Tibial nerve (tissue), 4 donors: ENCODE measurements at regions not wholly inside any gene's neighbourhood (a gene's known extent, or its start where the extent isn't known, plus 50 kb on each side); places are given as distances from the start of the nearest gene placed in this dataset.
"Not testable (repeated sequence)": the region's sequence is repeated elsewhere in the genome, so short reads cannot be mapped to it uniquely, and the experiment has no call there.

Experiments
- DNase-seq, 2 donors: peaks; one replicate each; pipeline ENCODE4 v3.0.0-alpha.2; 2019; ENCODE audit warnings: low spot score in 2 of 2
- H3K27ac ChIP-seq, 4 donors: fragments of 200-600 bp; sonication (generic) in 3 of 4; one replicate each; pipeline ENCODE4 v1.5.1; 2017 to 2019; ENCODE audit warnings: mild to moderate bottlenecking in 1 of 4
- H3K27me3 ChIP-seq, 2 donors: fragments of 200-600 bp; sonication (generic) in 1 of 2; one replicate each; pipeline versions ENCODE4 v1.5.1 to v1.6.0; 2017 to 2019
- H3K36me3 ChIP-seq, 3 donors: fragments of 200-600 bp; sonication (generic); one replicate each; pipeline ENCODE4 v1.5.1; 2018 to 2019
- H3K4me1 ChIP-seq, 4 donors: fragments of 200-600 bp; sonication (generic) in 3 of 4; one replicate each; pipeline ENCODE4 v1.5.1; 2017 to 2019
- H3K4me3 ChIP-seq, 4 donors: fragments of 200-600 bp; sonication (generic) in 3 of 4; one replicate each; pipeline ENCODE4 v1.5.1; 2017 to 2019; ENCODE audit warnings: mild to moderate bottlenecking in 1 of 4, moderate library complexity in 1 of 4
- H3K9me3 ChIP-seq, 4 donors: fragments of 200-600 bp; sonication (generic) in 3 of 4; one replicate each; pipeline ENCODE4 v1.5.1; 2017 to 2019
- EP300 ChIP-seq, 2 donors: sonication (generic); formaldehyde crosslinking; IDR thresholded peaks; one replicate each; pipeline ENCODE4 v1.6.1; 2017; ENCODE audit warnings: antibody characterized with exemption in 2 of 2, mild to moderate bottlenecking in 1 of 2
- POLR2A ChIP-seq, 2 donors: fragments of 450-650 bp; IDR thresholded peaks; one replicate each; pipeline ENCODE4 v1.6.1; 2017; ENCODE audit warnings: antibody characterized with exemption in 2 of 2, mild to moderate bottlenecking in 2 of 2, moderate library complexity in 2 of 2
- WGBS, 2 donors: methylation state at CpG; one replicate each; pipeline ENCODE4 v1.1.5; 2018; 5-methylcytosine and 5-hydroxymethylcytosine counted together
- TF ChIP-seq, protein P1 (sequence below), 5 experiments: fragments of 200-600 bp in 3 of 5; fragments of 450-650 bp in 2 of 5; sonication (generic) in 3 of 5; IDR thresholded peaks; one replicate each; pipeline ENCODE4 v1.5.1; 2016 to 2019; ENCODE audit warnings: antibody characterized with exemption in 5 of 5, mild to moderate bottlenecking in 3 of 5, moderate library complexity in 2 of 5

DNA sequence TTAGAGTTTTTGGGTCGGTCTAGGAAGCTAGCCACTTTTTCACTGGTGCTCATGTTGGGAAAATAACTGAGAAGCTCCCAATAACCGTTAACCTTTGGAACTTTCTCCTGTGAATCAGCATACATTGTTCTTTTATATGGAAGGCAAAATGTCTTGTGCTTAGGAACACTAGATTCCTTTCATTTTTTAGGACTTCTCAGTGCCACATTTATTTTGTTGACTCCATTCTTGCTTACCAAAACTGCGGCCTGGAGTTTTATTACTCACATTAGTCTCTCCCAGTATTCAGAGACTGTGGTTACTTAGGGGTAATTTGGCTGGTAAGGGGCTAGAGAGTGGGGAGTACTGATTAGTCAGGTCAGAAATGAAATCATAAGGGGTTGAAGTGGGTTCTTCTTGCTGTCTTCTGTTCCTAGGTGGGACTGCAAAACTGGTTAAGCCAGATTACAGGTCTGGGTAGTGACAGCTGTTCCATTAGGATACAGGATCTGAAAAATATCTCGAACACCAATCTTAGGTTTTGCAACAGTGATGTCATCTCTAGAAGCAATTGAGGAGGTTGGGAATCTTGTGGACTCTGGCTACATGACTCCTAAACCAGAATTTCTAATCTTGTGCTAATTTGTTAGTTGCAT is 631.4 kb upstream of the LUZP2 start:
- TF ChIP-seq POLR2A (IDR thresholded peaks at IDR 0.05): no peak
- no peak for TF ChIP-seq EP300 (IDR thresholded peaks at IDR 0.05)
- TF ChIP-seq, protein P1, sequence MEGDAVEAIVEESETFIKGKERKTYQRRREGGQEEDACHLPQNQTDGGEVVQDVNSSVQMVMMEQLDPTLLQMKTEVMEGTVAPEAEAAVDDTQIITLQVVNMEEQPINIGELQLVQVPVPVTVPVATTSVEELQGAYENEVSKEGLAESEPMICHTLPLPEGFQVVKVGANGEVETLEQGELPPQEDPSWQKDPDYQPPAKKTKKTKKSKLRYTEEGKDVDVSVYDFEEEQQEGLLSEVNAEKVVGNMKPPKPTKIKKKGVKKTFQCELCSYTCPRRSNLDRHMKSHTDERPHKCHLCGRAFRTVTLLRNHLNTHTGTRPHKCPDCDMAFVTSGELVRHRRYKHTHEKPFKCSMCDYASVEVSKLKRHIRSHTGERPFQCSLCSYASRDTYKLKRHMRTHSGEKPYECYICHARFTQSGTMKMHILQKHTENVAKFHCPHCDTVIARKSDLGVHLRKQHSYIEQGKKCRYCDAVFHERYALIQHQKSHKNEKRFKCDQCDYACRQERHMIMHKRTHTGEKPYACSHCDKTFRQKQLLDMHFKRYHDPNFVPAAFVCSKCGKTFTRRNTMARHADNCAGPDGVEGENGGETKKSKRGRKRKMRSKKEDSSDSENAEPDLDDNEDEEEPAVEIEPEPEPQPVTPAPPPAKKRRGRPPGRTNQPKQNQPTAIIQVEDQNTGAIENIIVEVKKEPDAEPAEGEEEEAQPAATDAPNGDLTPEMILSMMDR (IDR thresholded peaks at IDR 0.05): no peak
- Histone ChIP-seq H3K27ac (no peak overlapping the region), H3K4me1 (no peaks in the 10 kb centered on the region), H3K36me3 (no peaks in the 10 kb centered on the region), H3K9me3 (peaks cover 0 to 4% (median 0%) of the 10 kb centered on the region in 4 donors), H3K4me3 (no peak overlapping the region), H3K27me3 (no peaks in the 10 kb centered on the region)
- no peak for DNase-seq
- WGBS, 2 donors: 55 to 59% methylated on average over 4 of the region's 4 CpGs

DNA sequence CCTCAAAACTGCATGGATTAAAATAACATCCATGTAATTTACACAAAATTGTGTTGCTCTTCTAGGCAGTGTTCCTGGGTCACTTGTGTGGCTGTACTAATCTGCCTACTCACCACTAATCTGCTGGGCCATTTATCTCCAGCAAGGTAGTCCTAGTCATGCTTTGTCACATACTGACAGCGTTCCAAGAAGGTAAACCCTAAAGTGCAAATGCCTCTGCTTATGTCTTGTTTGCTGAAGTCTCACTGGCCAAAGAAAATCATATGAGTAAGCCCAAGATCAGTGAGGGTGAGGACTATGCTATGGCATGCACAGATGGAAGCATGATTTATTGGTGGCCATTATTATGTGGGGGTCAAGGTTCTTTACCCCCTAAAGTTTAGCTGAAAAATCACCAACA is 630.2 kb upstream of the LUZP2 start:
- Histone ChIP-seq H3K27me3 (no peaks in the 10 kb centered on the region), H3K4me1 (no peaks in the 10 kb centered on the region), H3K27ac (no peak overlapping the region), H3K36me3 (no peaks in the 10 kb centered on the region), H3K4me3 (no peak overlapping the region), H3K9me3 (peaks cover 0 to 4% (median 0%) of the 10 kb centered on the region in 4 donors)
- WGBS, 2 donors: 92 to 95% methylated on average over 1 of the region's 1 CpG
- no peak for TF ChIP-seq POLR2A (IDR thresholded peaks at IDR 0.05)
- no peak for TF ChIP-seq EP300 (IDR thresholded peaks at IDR 0.05)
- TF ChIP-seq, protein P1 (IDR thresholded peaks at IDR 0.05): no peak
- DNase-seq: no peak

DNA sequence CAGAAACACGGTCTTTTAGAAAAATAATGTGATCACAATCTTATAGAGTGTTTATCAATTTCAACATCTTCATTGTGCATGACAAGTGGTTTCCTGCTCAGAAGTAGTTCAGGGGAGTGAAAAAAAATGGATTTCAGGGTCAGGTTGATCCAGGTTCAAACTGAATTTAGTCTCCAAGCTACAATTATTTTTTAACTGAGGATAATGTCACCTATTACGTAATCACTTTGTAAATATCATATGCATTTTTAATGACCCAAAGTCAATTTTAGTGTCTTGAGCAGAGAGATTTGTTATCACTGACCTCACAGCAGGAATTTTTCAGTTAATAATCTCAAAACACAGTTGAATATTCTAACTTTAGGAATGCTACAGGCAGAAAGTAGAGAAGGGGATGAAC is 627.2 kb upstream of the LUZP2 start:
- H3K4me1 ChIP-seq: no peaks in the 10 kb centered on the region
- no peak overlapping the region for H3K27ac ChIP-seq
- H3K27me3 ChIP-seq: no peaks in the 10 kb centered on the region
- H3K36me3 ChIP-seq: no peaks in the 10 kb centered on the region
- peaks cover 0 to 4% (median 0%) of the 10 kb centered on the region in 4 donors for H3K9me3 ChIP-seq
- TF ChIP-seq POLR2A (IDR thresholded peaks at IDR 0.05) (no peak), EP300 (IDR thresholded peaks at IDR 0.05) (no peak)
- TF ChIP-seq, protein P1 (IDR thresholded peaks at IDR 0.05): no peak
- WGBS, 2 donors: 86 to 93% methylated on average over 2 of the region's 2 CpGs
- DNase-seq: no peak
- no peak overlapping the region for H3K4me3 ChIP-seq

DNA sequence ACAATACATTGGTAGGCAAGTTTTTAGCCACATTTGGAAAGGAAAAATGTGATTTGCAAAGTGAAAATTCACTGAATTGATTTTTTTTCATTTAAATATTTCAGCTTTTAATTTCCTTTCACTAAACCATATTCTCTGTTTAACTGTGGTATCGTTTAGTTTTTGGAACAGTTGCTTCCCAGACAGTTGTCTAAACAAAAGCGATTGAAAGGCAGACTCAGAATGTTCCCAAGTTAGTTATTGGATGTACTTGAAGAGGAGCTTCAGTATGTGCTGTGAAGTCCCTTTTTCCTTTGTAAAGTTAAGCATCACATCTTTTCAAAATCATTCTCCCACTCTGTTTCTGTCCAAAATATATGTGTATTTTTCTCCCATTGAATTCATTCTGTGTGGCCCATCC is 623.4 kb upstream of the LUZP2 start:
- TF ChIP-seq POLR2A (IDR thresholded peaks at IDR 0.05): no peak
- H3K36me3 ChIP-seq: no peaks in the 10 kb centered on the region
- no peaks in the 10 kb centered on the region for H3K4me1 ChIP-seq
- no peak overlapping the region for H3K27ac ChIP-seq
- H3K27me3 ChIP-seq: no peaks in the 10 kb centered on the region
- no peak for DNase-seq
- 42 to 59% methylated on average over 2 of the region's 2 CpGs for WGBS, 2 donors
- no peak overlapping the region for H3K4me3 ChIP-seq
- H3K9me3 ChIP-seq: peaks cover 0 to 9% (median 0%) of the 10 kb centered on the region in 4 donors

DNA sequence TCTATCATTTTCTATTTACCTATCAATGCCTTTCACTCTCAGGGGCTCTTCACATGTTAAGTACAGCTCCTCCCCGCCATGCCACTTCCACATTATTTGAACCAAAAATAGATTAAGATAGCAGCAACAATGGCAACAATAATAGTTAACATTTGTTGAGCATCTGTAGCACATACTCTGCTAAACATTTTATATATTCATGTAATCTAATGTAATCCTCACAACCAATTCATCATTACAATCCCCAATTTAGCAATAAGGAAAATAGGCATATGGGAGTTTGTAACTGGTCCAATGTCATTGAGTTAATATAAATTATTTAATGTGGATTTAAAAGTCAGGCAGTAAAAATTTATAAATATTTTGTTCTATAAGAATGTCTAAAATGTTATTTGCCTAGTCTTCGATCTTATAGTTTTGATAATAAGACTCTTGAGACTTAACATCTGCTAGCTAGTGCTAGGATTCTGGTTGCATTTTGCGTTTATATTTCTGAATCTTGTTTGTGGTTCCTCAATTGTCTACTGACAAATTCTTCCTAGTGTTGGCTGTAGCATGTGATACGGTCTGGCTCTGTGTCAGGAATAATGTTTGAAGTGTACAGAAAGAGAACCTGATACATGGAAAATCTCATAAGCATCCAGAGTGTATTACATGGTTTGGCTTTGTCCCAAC is 621.5 kb upstream of the LUZP2 start:
- TF ChIP-seq, protein P1 (IDR thresholded peaks at IDR 0.05): no peak
- TF ChIP-seq EP300 (IDR thresholded peaks at IDR 0.05) (no peak), POLR2A (IDR thresholded peaks at IDR 0.05) (no peak)

DNA sequence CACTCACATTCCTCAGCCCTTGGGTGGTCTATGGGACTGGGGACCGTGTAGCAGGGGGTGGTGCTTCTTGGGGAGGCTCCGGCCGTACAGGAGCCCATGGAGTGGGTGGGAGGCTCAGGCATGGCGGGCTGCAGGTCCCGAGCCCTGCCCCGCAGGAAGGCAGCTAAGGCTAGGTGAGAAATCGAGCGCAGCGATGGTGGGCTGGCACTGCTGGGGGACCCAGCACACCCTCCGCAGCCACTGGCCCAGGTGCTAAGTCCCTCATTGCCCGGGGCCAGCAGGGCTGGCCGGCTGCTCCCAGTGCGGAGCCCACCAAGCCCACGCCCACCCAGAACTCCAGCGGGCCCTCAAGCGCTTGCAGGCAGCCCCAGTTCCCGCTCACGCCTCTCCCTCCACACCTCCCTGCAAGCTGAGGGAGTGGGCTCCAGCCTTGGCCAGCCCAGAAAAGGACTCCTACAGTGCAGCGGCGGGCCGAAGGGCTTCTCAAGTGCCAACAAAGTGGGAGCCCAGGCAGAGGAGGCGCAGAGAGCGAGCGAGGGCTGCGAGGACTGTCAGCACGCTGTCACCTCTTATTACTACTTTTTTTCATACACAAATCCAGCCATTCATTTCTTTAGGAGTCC is 613.3 kb upstream of the LUZP2 start:
- H3K9me3 ChIP-seq, H3K4me1 ChIP-seq, H3K27me3 ChIP-seq, H3K4me3 ChIP-seq, H3K36me3 ChIP-seq, H3K27ac ChIP-seq, DNase-seq: not testable (repeated sequence)
- 93 to 97% methylated on average over 14 to 17 of the region's 26 CpGs for WGBS, 2 donors

More for the DNA sequence above, 621.5 kb upstream of the LUZP2 start:
- DNase-seq: no peak
- H3K27me3 ChIP-seq: no peaks in the 10 kb centered on the region
- WGBS, 2 donors: 56 to 69% methylated on average over 4 of the region's 4 CpGs
- no peak overlapping the region for H3K27ac ChIP-seq
- H3K36me3 ChIP-seq: no peaks in the 10 kb centered on the region
- peaks cover 0 to 10% (median 2%) of the 10 kb centered on the region in 4 donors for H3K9me3 ChIP-seq
- H3K4me1 ChIP-seq: no peaks in the 10 kb centered on the region
- H3K4me3 ChIP-seq: no peak overlapping the region
